WTC11 (cell line): ENCODE measurements at regions not wholly inside any gene's neighbourhood (a gene's known extent, or its start where the extent isn't known, plus 50 kb on each side); places are given as distances from the start of the nearest gene placed in this dataset.
A peak's percentile ranks its signal among the peaks of the same experiment; 100 is the strongest.
"Not testable (repeated sequence)": the region's sequence is repeated elsewhere in the genome, so short reads cannot be mapped to it uniquely, and the experiment has no call there.

Experiments used
- ATAC-seq: fragments of 200-7000 bp; cut with Tn5 transposase; 2 replicates; pipeline ENCODE4 v1.10.0; 2021; ENCODE audit warnings: mild to moderate bottlenecking, moderate library complexity
- CTCF ChIA-PET: fragments of 300-600 bp; sonication (Branson Sonifier 250); formaldehyde crosslinking; loops from one replicate; lab custom pipeline; 2021; ENCODE audit warnings: antibody characterized with exemption; lab: Charles Lee
- POLR2A ChIA-PET: fragments of 350-600 bp; sonication (Branson Sonifier 250); formaldehyde crosslinking; loops from one replicate; lab custom pipeline; 2021; ENCODE audit warnings: antibody characterized with exemption; lab: Charles Lee
- DNase-seq: peaks from one replicate; pipeline ENCODE4 v3.0.0; 2021; ENCODE audit warnings: low spot score
- H3K27ac Mint-ChIP-seq: 2 replicates; pipeline ENCODE4 v1.8.0; 2021; ENCODE audit warnings: mixed read lengths
- H3K27me3 Mint-ChIP-seq: 2 replicates; pipeline ENCODE4 v1.8.0; 2021; ENCODE audit warnings: low read depth, mild to moderate bottlenecking, moderate library complexity, mixed read lengths
- H3K36me3 Mint-ChIP-seq: 2 replicates; pipeline ENCODE4 v1.8.0; 2021; ENCODE audit warnings: mixed read lengths
- H3K4me1 Mint-ChIP-seq: 2 replicates; pipeline ENCODE4 v1.8.0; 2022; ENCODE audit warnings: mixed read lengths
- H3K4me3 Mint-ChIP-seq: 2 replicates; pipeline ENCODE4 v1.8.0; 2021; ENCODE audit warnings: mild to moderate bottlenecking, moderate library complexity, mixed read lengths
- H3K9me3 Mint-ChIP-seq: 2 replicates; pipeline ENCODE4 v1.8.0; 2021; ENCODE audit warnings: mixed read lengths
- ARID4B ChIP-seq: sonication (generic); formaldehyde crosslinking; IDR thresholded peaks from 2 replicates; pipeline ENCODE4 v1.8.0; 2023; ENCODE audit warnings: missing genetic modification reagents, mild to moderate bottlenecking, borderline replicate concordance
- CDX4 ChIP-seq: fragments of 250-450 bp; sonication (Bioruptor Pico); IDR thresholded peaks from 2 replicates; pipeline ENCODE4 v1.9.0; 2021; ENCODE audit warnings: moderate library complexity, mild to moderate bottlenecking, inconsistent platforms, borderline replicate concordance
- E2F4 ChIP-seq: sonication (generic); formaldehyde crosslinking; IDR thresholded peaks from 2 replicates; pipeline ENCODE4 v1.8.1; 2022; ENCODE audit warnings: low read depth, mild to moderate bottlenecking, moderate library complexity, missing genetic modification reagents, borderline replicate concordance
- E2F5 ChIP-seq: sonication (generic); formaldehyde crosslinking; IDR thresholded peaks from 2 replicates; pipeline ENCODE4 v1.8.1; 2022; ENCODE audit warnings: mild to moderate bottlenecking, moderate library complexity, missing genetic modification reagents
- MXD4 ChIP-seq: fragments of 250-450 bp; sonication (Bioruptor Pico); IDR thresholded peaks from 2 replicates; pipeline ENCODE4 v1.8.0; 2021; ENCODE audit warnings: mild to moderate bottlenecking, moderate library complexity, borderline replicate concordance
- OVOL2 ChIP-seq: fragments of 250-450 bp; sonication (Bioruptor Pico); IDR thresholded peaks from 2 replicates; pipeline ENCODE4 v1.9.0; 2021; ENCODE audit warnings: mild to moderate bottlenecking, borderline replicate concordance
- USF1 ChIP-seq: sonication (generic); formaldehyde crosslinking; IDR thresholded peaks from 2 replicates; pipeline ENCODE4 v1.8.0; 2022; ENCODE audit warnings: mild to moderate bottlenecking, missing genetic modification reagents
- ZNF423 ChIP-seq: fragments of 250-450 bp; sonication (Bioruptor Pico); IDR thresholded peaks from 2 replicates; pipeline ENCODE4 v2.1.2; 2022; ENCODE audit warnings: mild to moderate bottlenecking, moderate library complexity
- ZNF512 ChIP-seq: sonication (generic); formaldehyde crosslinking; IDR thresholded peaks from 2 replicates; pipeline ENCODE4 v1.8.1; 2022; ENCODE audit warnings: missing genetic modification reagents, borderline replicate concordance
- ZSCAN18 ChIP-seq: fragments of 250-450 bp; sonication (Bioruptor Pico); IDR thresholded peaks from 2 replicates; pipeline ENCODE4 v2.1.2; 2022; ENCODE audit warnings: mild to moderate bottlenecking, moderate library complexity

GRCh38 chr14:105881021-105881930 is 354.9 kb downstream of the TMEM121 start:
- ATAC-seq (no peak), DNase-seq (peak; percentile 1)
- POLR2A ChIA-PET, result no interaction called here
- H3K4me3 Mint-ChIP-seq, result no peak overlapping the region
- H3K27ac Mint-ChIP-seq, result no peak overlapping the region
- H3K36me3 Mint-ChIP-seq, result peaks cover 31% of the 10 kb centered on the region
- CTCF ChIA-PET, result no interaction called here
- H3K4me1 Mint-ChIP-seq, result no peaks in the 10 kb centered on the region
- no peak for TF ChIP-seq MXD4 (CRISPR knock-in tag)
- no peak for TF ChIP-seq ZNF423 (CRISPR knock-in tag)
- TF ChIP-seq E2F5 (CRISPR knock-in tag), result no peak
- no peak for TF ChIP-seq OVOL2 (CRISPR knock-in tag)
- TF ChIP-seq ARID4B (CRISPR knock-in tag), result no peak
- no peak for TF ChIP-seq USF1
- TF ChIP-seq ZSCAN18, result no peak
- TF ChIP-seq CDX4, result no peak
- no peak for TF ChIP-seq E2F4 (CRISPR knock-in tag)
- no peak for TF ChIP-seq ZNF512 (CRISPR knock-in tag)
- peaks cover 29% of the 10 kb centered on the region for H3K9me3 Mint-ChIP-seq
- H3K27me3 Mint-ChIP-seq, result peaks cover 6% of the 10 kb centered on the region

- H3K27ac Mint-ChIP-seq, ATAC-seq, POLR2A ChIA-PET, H3K27me3 Mint-ChIP-seq, H3K4me3 Mint-ChIP-seq, DNase-seq, H3K4me1 Mint-ChIP-seq, CTCF ChIA-PET: not testable (repeated sequence)
- peaks cover 22% of the 10 kb centered on the region for H3K9me3 Mint-ChIP-seq
- H3K36me3 Mint-ChIP-seq, result peaks cover 26% of the 10 kb centered on the region
Measured at GRCh38 chr14:105882011-105882410, 355.6 kb downstream of the TMEM121 start.
